ENCODE measurements at regions not wholly inside any gene's neighbourhood (a gene's known extent, or its start where the extent isn't known, plus 50 kb on each side); places are given as distances from the start of the nearest gene placed in this dataset.

GRCh38 chr2:228611171-228611570 lies 429.7 kb upstream of the SPHKAP start:
- no peaks in the 10 kb centered on the region for H3K27me3 ChIP-seq (ENCODE audit: control insufficient read depth, insufficient read depth, low read length)
- no peaks in the 10 kb centered on the region for H3K36me3 ChIP-seq (ENCODE audit: control insufficient read depth, insufficient read depth, low read length)
- TF ChIP-seq CTCF (IDR thresholded peaks at IDR 0.05; ENCODE audit: insufficient read depth, low read length, poor library complexity, severe bottlenecking), result no peak
- no peak for DNase-seq (ENCODE audit: low read depth)
- H3K4me3 ChIP-seq (ENCODE audit: low read depth, low read length), result no peak overlapping the region

GRCh38 chr2:228602288-228602687 lies 420.8 kb upstream of the SPHKAP start:
- Histone ChIP-seq H3K4me3 (ENCODE audit: low read depth, low read length) (no peak overlapping the region), H3K27me3 (ENCODE audit: control insufficient read depth, insufficient read depth, low read length) (no peaks in the 10 kb centered on the region), H3K36me3 (ENCODE audit: control insufficient read depth, insufficient read depth, low read length) (no peaks in the 10 kb centered on the region)
- DNase-seq (ENCODE audit: low read depth), result no peak
- TF ChIP-seq CTCF (IDR thresholded peaks at IDR 0.05; ENCODE audit: insufficient read depth, low read length, poor library complexity, severe bottlenecking), result no peak

- H3K4me3 ChIP-seq (ENCODE audit: low read depth, low read length), result no peak overlapping the region
- no peaks in the 10 kb centered on the region for H3K27me3 ChIP-seq (ENCODE audit: control insufficient read depth, insufficient read depth, low read length)
- DNase-seq (ENCODE audit: low read depth), result no peak
- TF ChIP-seq CTCF (IDR thresholded peaks at IDR 0.05; ENCODE audit: insufficient read depth, low read length, poor library complexity, severe bottlenecking), result no peak
- H3K36me3 ChIP-seq (ENCODE audit: control insufficient read depth, insufficient read depth, low read length), result no peaks in the 10 kb centered on the region
Observed at GRCh38 chr2:228600265-228600664, 418.8 kb upstream of the SPHKAP start.

GRCh38 chr2:228599781-228600180 lies 418.3 kb upstream of the SPHKAP start:
- no peak for DNase-seq (ENCODE audit: low read depth)
- no peak overlapping the region for H3K4me3 ChIP-seq (ENCODE audit: low read depth, low read length)
- H3K27me3 ChIP-seq (ENCODE audit: control insufficient read depth, insufficient read depth, low read length), result no peaks in the 10 kb centered on the region

GRCh38 chr2:228599297-228599696 lies 417.8 kb upstream of the SPHKAP start:
- Histone ChIP-seq H3K36me3 (ENCODE audit: control insufficient read depth, insufficient read depth, low read length) (no peaks in the 10 kb centered on the region), H3K27me3 (ENCODE audit: control insufficient read depth, insufficient read depth, low read length) (no peaks in the 10 kb centered on the region), H3K4me3 (ENCODE audit: low read depth, low read length) (no peak overlapping the region)
- no peak for TF ChIP-seq CTCF (IDR thresholded peaks at IDR 0.05; ENCODE audit: insufficient read depth, low read length, poor library complexity, severe bottlenecking)
- DNase-seq (ENCODE audit: low read depth), result no peak

More at GRCh38 chr2:228599781-228600180, 418.3 kb upstream of the SPHKAP start:
- H3K36me3 ChIP-seq (ENCODE audit: control insufficient read depth, insufficient read depth, low read length), result no peaks in the 10 kb centered on the region
- no peak for TF ChIP-seq CTCF (IDR thresholded peaks at IDR 0.05; ENCODE audit: insufficient read depth, low read length, poor library complexity, severe bottlenecking)

GRCh38 chr2:228597032-228597431 lies 415.5 kb upstream of the SPHKAP start:
- H3K27me3 ChIP-seq (ENCODE audit: control insufficient read depth, insufficient read depth, low read length), result no peaks in the 10 kb centered on the region
- H3K36me3 ChIP-seq (ENCODE audit: control insufficient read depth, insufficient read depth, low read length), result no peaks in the 10 kb centered on the region
- H3K4me3 ChIP-seq (ENCODE audit: low read depth, low read length), result no peak overlapping the region
- no peak for DNase-seq (ENCODE audit: low read depth)
- TF ChIP-seq CTCF (IDR thresholded peaks at IDR 0.05; ENCODE audit: insufficient read depth, low read length, poor library complexity, severe bottlenecking), result no peak
